H1 (cell line): ENCODE measurements at regions not wholly inside any gene's neighbourhood (a gene's known extent, or its start where the extent isn't known, plus 50 kb on each side); places are given as distances from the start of the nearest gene placed in this dataset.

Experiments
- CTCF ChIA-PET: fragments of 300-600 bp; sonication (Branson Sonifier 250); formaldehyde crosslinking; loops from one replicate; lab custom pipeline; 2021; ENCODE audit not compliant: partially characterized antibody; lab: Charles Lee
- POLR2A ChIA-PET: fragments of 300-600 bp; sonication (Branson Sonifier 250); formaldehyde crosslinking; loops from one replicate; lab custom pipeline; 2021; ENCODE audit warnings: inconsistent platforms; ENCODE audit not compliant: partially characterized antibody; lab: Charles Lee
- DNase-seq, 2 experiments: peaks; one replicate each; pipeline versions ENCODE4 v3.0.0 to v3.0.0-alpha.2; 2010 to 2022; ENCODE audit warnings: low spot score in 2 of 2, low read depth in 1 of 2, mixed read lengths in 1 of 2
- FAIRE-seq: peaks from 2 replicates; lab custom pipeline; 2011; peaks lifted over from hg19 to GRCh38; lab: Jason Lieb, UNC
- H2AFZ ChIP-seq: 2 replicates; pipeline ENCODE4 v1.8.1; 2012; ENCODE audit warnings: low read length, inconsistent platforms
- H2AK5ac ChIP-seq: 2 replicates; pipeline ENCODE4 v1.6.1; 2013; ENCODE audit warnings: low read depth, low read length
- H2BK120ac ChIP-seq: replicated peaks from 2 replicates; pipeline ENCODE3; 2013; ENCODE audit warnings: low read depth, low read length, inconsistent platforms
- H2BK12ac ChIP-seq: 2 replicates; pipeline ENCODE4 v1.6.1; 2013; ENCODE audit warnings: low read depth, low read length
- H2BK15ac ChIP-seq: 2 replicates; pipeline ENCODE4 v1.6.1; 2013; ENCODE audit warnings: low read length
- H2BK20ac ChIP-seq: 2 replicates; pipeline ENCODE4 v1.6.1; 2013; ENCODE audit warnings: low read length
- H2BK5ac ChIP-seq: 2 replicates; pipeline ENCODE4 v1.6.1; 2013; ENCODE audit warnings: low read depth, low read length
- H3K14ac ChIP-seq: 2 replicates; pipeline ENCODE4 v1.6.1; 2013; ENCODE audit warnings: inconsistent platforms; ENCODE audit not compliant: insufficient read length
- H3K18ac ChIP-seq: 2 replicates; pipeline ENCODE4 v1.6.1; 2013; ENCODE audit warnings: low read length; ENCODE audit errors: extremely low read depth
- H3K23ac ChIP-seq: 2 replicates; pipeline ENCODE4 v1.6.1; 2013; ENCODE audit warnings: inconsistent platforms; ENCODE audit not compliant: insufficient read length
- H3K23me2 ChIP-seq: 2 replicates; pipeline ENCODE4 v1.6.1; 2013; ENCODE audit warnings: low read depth, low read length
- H3K27ac ChIP-seq: 2 replicates; pipeline ENCODE4 v1.6.1; 2011; ENCODE audit warnings: low read depth, low read length, inconsistent platforms
- H3K27me3 ChIP-seq, 4 experiments: replicated peaks in 1 of 4; 1 replicate in 1 of 4; 2 replicates in 3 of 4; pipeline versions ENCODE4 v1.6.1 to v1.8.1; 2011 to 2013; ENCODE audit warnings: low read length in 3 of 4, mild to moderate bottlenecking in 3 of 4, inconsistent platforms in 2 of 4, mixed read lengths in 2 of 4, moderate library complexity in 1 of 4; ENCODE audit not compliant: control insufficient read depth in 3 of 4, insufficient read depth in 3 of 4; ENCODE audit errors: extremely low read depth in 1 of 4
- H3K36me3 ChIP-seq, 4 experiments: 2 replicates each; pipeline versions ENCODE4 v1.6.1 to v1.8.1; 2011 to 2013; ENCODE audit warnings: mild to moderate bottlenecking in 4 of 4, low read length in 3 of 4, moderate library complexity in 2 of 4, control low read depth in 1 of 4, inconsistent platforms in 1 of 4; ENCODE audit not compliant: insufficient read depth in 4 of 4, control insufficient read depth in 2 of 4
- H3K4ac ChIP-seq: replicated peaks from 2 replicates; pipeline ENCODE3; 2013; ENCODE audit warnings: low read length, low read depth, mixed read lengths, inconsistent platforms; ENCODE audit not compliant: insufficient read length
- H3K4me1 ChIP-seq, 4 experiments: replicated peaks in 1 of 4; 1 replicate in 1 of 4; 2 replicates in 3 of 4; pipeline versions ENCODE4 v1.6.1 to v1.8.1; 2011 to 2013; ENCODE audit warnings: low read length in 3 of 4, inconsistent platforms in 2 of 4, mixed read lengths in 1 of 4; ENCODE audit not compliant: insufficient read depth in 4 of 4, control insufficient read depth in 3 of 4
- H3K4me2 ChIP-seq, 2 experiments: 2 replicates each; pipeline versions ENCODE4 v1.6.1 to v1.8.1; 2011 to 2013; ENCODE audit warnings: low read depth in 2 of 2, low read length in 2 of 2, control low read depth in 1 of 2, inconsistent platforms in 1 of 2, mild to moderate bottlenecking in 1 of 2; ENCODE audit not compliant: insufficient read depth in 1 of 2
- H3K4me3 ChIP-seq, 4 experiments: fragments of 200-600, 300-600 bp in 1 of 4; sonication (generic), shearing (Covaris generic), sonication (Bioruptor Twin) in 1 of 4; 2 replicates each; pipeline versions ENCODE4 v1.5.1 to v1.8.1; 2011 to 2016; ENCODE audit warnings: low read length in 4 of 4, low read depth in 3 of 4, control low read depth in 2 of 4, inconsistent platforms in 2 of 4, mild to moderate bottlenecking in 2 of 4, mixed read lengths in 1 of 4, moderate library complexity in 1 of 4; ENCODE audit not compliant: insufficient read depth in 2 of 4; ENCODE audit errors: extremely low read depth in 1 of 4
- H3K56ac ChIP-seq: replicated peaks from 2 replicates; pipeline ENCODE3; 2013; ENCODE audit warnings: low read depth, mild to moderate bottlenecking, mixed read lengths, low read length, inconsistent platforms; ENCODE audit not compliant: insufficient read length
- H3K79me1 ChIP-seq: 2 replicates; pipeline ENCODE4 v1.6.1; 2013; ENCODE audit warnings: low read depth, low read length, control low read depth
- H3K79me2 ChIP-seq, 2 experiments: 2 replicates each; pipeline versions ENCODE4 v1.6.1 to v1.8.1; 2012 to 2013; ENCODE audit warnings: low read length in 2 of 2, mild to moderate bottlenecking in 2 of 2, inconsistent platforms in 1 of 2; ENCODE audit not compliant: insufficient read depth in 2 of 2, control insufficient read depth in 1 of 2
- H3K9ac ChIP-seq, 4 experiments: replicated peaks in 1 of 4; 1 replicate in 1 of 4; 2 replicates in 3 of 4; pipeline versions ENCODE4 v1.6.1 to v1.8.1; 2011 to 2013; ENCODE audit warnings: low read depth in 3 of 4, low read length in 3 of 4, control low read depth in 2 of 4, mild to moderate bottlenecking in 2 of 4, moderate library complexity in 2 of 4, inconsistent platforms in 1 of 4; ENCODE audit errors: extremely low read depth in 1 of 4
- H3K9me3 ChIP-seq, 2 experiments: 2 replicates each; pipeline versions ENCODE4 v1.6.1 to v1.8.1; 2012 to 2013; ENCODE audit warnings: mild to moderate bottlenecking in 2 of 2, moderate library complexity in 2 of 2, control low read depth in 1 of 2, inconsistent platforms in 1 of 2, low read depth in 1 of 2, low read length in 1 of 2, mixed read lengths in 1 of 2; ENCODE audit not compliant: insufficient read depth in 2 of 2
- H4K20me1 ChIP-seq, 2 experiments: replicated peaks in 1 of 2; 2 replicates each; pipeline versions ENCODE3 to v1.8.1; 2011 to 2013; ENCODE audit warnings: inconsistent platforms in 2 of 2, low read length in 2 of 2, mild to moderate bottlenecking in 1 of 2; ENCODE audit not compliant: insufficient read depth in 2 of 2, control insufficient read depth in 1 of 2
- H4K5ac ChIP-seq: 2 replicates; pipeline ENCODE4 v1.6.1; 2013; ENCODE audit warnings: low read length, low read depth, mixed read lengths, inconsistent platforms; ENCODE audit not compliant: insufficient read length
- H4K8ac ChIP-seq: 2 replicates; pipeline ENCODE4 v1.8.0; 2013; ENCODE audit warnings: mild to moderate bottlenecking, moderate library complexity, low read length, inconsistent platforms; ENCODE audit not compliant: insufficient read depth; ENCODE audit errors: extremely low read depth
- H4K91ac ChIP-seq: replicated peaks from 2 replicates; pipeline ENCODE3; 2013; ENCODE audit warnings: low read length, mixed read lengths, inconsistent platforms; ENCODE audit not compliant: insufficient read length
- GTF2F1 ChIP-seq: IDR thresholded peaks from 2 replicates; pipeline ENCODE4 v1.6.1; 2012; ENCODE audit warnings: low read depth, low read length, improper control_type of control experiment, borderline replicate concordance
- KDM5A ChIP-seq: fragments of 200-600 bp; IDR thresholded peaks from 2 replicates; pipeline ENCODE4 v1.7.1; 2012; ENCODE audit warnings: mild to moderate bottlenecking, low read length, inconsistent platforms, mixed read lengths
- POLR2A ChIP-seq, 2 experiments: IDR thresholded peaks; 1 replicate in 1 of 2; 2 replicates in 1 of 2; pipeline ENCODE4 v1.6.1; 2011; ENCODE audit warnings: low read depth in 2 of 2, low read length in 2 of 2, mild to moderate bottlenecking in 2 of 2; ENCODE audit errors: control extremely low read depth in 1 of 2
- RXRA ChIP-seq: IDR thresholded peaks from 2 replicates; pipeline ENCODE4 v1.6.1; 2011; ENCODE audit warnings: low read depth, mild to moderate bottlenecking, low read length, moderate library complexity; ENCODE audit not compliant: insufficient read depth
- TAF1 ChIP-seq: IDR thresholded peaks from 2 replicates; pipeline ENCODE4 v1.6.1; 2011; ENCODE audit warnings: mild to moderate bottlenecking, low read depth, low read length
- YY1 ChIP-seq: IDR thresholded peaks from 2 replicates; pipeline ENCODE4 v1.6.1; 2011; ENCODE audit warnings: low read depth, mild to moderate bottlenecking, low read length
- WGBS, 2 experiments: shearing (Covaris generic) in 1 of 2; methylation state at CpG; one replicate each; pipeline versions ENCODE4 v1.1.6 to v1.1.7; 2013 to 2015; ENCODE audit warnings: low lambda C conversion rate in 2 of 2, mixed read lengths in 2 of 2, inconsistent platforms in 1 of 2, low coverage in 1 of 2, missing lambda C conversion rate in 1 of 2; ENCODE audit not compliant: insufficient replicate concordance in 2 of 2, insufficient coverage in 1 of 2, insufficient read length in 1 of 2; ENCODE audit errors: extremely low coverage in 1 of 2, missing lambda C conversion rate in 1 of 2; 5-methylcytosine and 5-hydroxymethylcytosine counted together
- TF ChIP-seq, protein P1 (sequence below): IDR thresholded peaks from 2 replicates; pipeline ENCODE4 v1.6.1; 2012; ENCODE audit warnings: inconsistent platforms

DNA sequence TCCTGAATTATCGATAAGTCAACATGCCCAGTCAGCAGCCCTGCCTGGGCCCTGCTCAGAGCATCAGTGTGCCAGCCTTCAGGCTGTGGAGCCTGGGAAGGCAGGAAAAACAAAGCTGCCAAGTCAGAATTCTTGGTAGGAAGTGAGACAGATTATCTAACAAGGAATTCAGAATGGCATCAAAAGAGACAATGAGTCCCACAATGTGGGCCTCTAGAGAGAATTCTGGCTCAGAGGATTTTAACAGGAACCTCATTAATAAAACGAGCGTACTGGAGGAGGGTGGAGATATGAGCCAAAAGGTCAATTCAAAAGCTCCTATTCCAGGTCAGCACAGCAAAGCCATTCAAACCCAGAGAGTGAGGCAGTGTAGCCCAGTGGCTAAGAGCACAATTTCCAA, 327.6 kb upstream of the MMADHC start:
- no peaks in the 10 kb centered on the region for H3K9me3 ChIP-seq
- H2BK15ac ChIP-seq = no peak overlapping the region
- H3K79me1 ChIP-seq = no peaks in the 10 kb centered on the region
- H3K36me3 ChIP-seq = no peaks in the 10 kb centered on the region
- H3K79me2 ChIP-seq = no peaks in the 10 kb centered on the region
- no peak overlapping the region for H2AFZ ChIP-seq
- H3K14ac ChIP-seq = no peak overlapping the region
- no peaks in the 10 kb centered on the region for H3K4me1 ChIP-seq
- no peak overlapping the region for H2BK12ac ChIP-seq
- CTCF ChIA-PET = no interaction called here
- DNase-seq (no peak), FAIRE-seq (no peak)
- no peak overlapping the region for H3K27ac ChIP-seq
- H3K4me3 ChIP-seq = no peak overlapping the region
- no peak overlapping the region for H2AK5ac ChIP-seq
- H3K23ac ChIP-seq = no peak overlapping the region
- H2BK120ac ChIP-seq = no peak overlapping the region
- 80% methylated on average over 3 of the region's 3 CpGs; no CpG with 5 or more reads in 1 of the 2 experiments for WGBS, 2 experiments
- no peak overlapping the region for H3K4ac ChIP-seq
- H4K8ac ChIP-seq = no peak overlapping the region
- H3K18ac ChIP-seq = no peak overlapping the region
- TF ChIP-seq, protein P1, sequence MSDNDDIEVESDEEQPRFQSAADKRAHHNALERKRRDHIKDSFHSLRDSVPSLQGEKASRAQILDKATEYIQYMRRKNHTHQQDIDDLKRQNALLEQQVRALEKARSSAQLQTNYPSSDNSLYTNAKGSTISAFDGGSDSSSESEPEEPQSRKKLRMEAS = no peak
- TF ChIP-seq RXRA = no peak
- no peak for TF ChIP-seq GTF2F1
- TF ChIP-seq POLR2A (IDR thresholded peaks at IDR 0.05; ENCODE audit: control extremely low read depth in 1 of 2, low read depth in 2 of 2, low read length in 2 of 2) = no peak
- no peak for TF ChIP-seq KDM5A
- no peak for TF ChIP-seq YY1
- no peak for TF ChIP-seq TAF1
- no peak overlapping the region for H4K91ac ChIP-seq
- H3K4me2 ChIP-seq = no peak overlapping the region
- H3K9ac ChIP-seq = no peak overlapping the region
- no peaks in the 10 kb centered on the region for H3K23me2 ChIP-seq
- no peaks in the 10 kb centered on the region for H3K27me3 ChIP-seq
- H3K56ac ChIP-seq = no peak overlapping the region
- H2BK5ac ChIP-seq = no peak overlapping the region
- H2BK20ac ChIP-seq = no peak overlapping the region
- H4K20me1 ChIP-seq = no peaks in the 10 kb centered on the region
- no peak overlapping the region for H4K5ac ChIP-seq
- POLR2A ChIA-PET = no interaction called here
